22Rv1 (cell line): ENCODE measurements at regions not wholly inside any gene's neighbourhood (a gene's known extent, or its start where the extent isn't known, plus 50 kb on each side); places are given as distances from the start of the nearest gene placed in this dataset.

Experiments
- H3K27ac ChIP-seq: fragments of 450-650 bp; 2 replicates; pipeline ENCODE4 v1.5.1; 2017
- ZFX ChIP-seq: fragments of 450-650 bp; IDR thresholded peaks from 2 replicates; pipeline ENCODE4 v1.6.1; 2017; ENCODE audit warnings: antibody characterized with exemption, borderline replicate concordance
- TF ChIP-seq, protein P1 (sequence below): fragments of 450-650 bp; IDR thresholded peaks from 2 replicates; pipeline ENCODE4 v1.5.1; 2017; ENCODE audit warnings: mild to moderate bottlenecking

DNA sequence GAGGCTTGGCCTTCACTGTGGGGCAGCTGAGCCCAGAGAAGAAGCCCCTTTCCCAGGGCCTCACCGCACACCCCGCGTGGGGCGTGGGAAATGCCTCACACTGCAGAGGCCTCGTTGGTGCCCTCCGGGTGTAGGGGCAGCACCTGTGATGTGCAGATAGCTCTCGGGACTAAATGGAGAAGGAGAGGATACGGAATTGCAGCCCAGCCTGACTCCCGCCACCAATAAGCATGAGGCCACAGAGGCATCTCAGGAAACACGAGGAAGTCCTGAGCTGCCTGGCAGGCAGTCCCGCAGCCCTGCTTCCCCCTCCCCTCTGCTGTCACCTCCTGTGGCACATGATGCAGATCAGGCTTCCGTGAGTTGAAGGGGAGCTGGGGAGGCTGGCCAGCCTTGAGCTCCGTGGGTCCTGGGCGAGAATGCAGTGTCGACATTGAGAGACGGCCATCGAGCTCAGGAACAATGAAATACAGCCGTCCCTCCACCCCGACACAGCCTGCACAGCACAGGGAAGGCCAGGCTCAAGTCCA is 59.6 kb upstream of the PPP2R2D start:
- no peak overlapping the region for H3K27ac ChIP-seq
- TF ChIP-seq ZFX, result no peak
- TF ChIP-seq, protein P1, sequence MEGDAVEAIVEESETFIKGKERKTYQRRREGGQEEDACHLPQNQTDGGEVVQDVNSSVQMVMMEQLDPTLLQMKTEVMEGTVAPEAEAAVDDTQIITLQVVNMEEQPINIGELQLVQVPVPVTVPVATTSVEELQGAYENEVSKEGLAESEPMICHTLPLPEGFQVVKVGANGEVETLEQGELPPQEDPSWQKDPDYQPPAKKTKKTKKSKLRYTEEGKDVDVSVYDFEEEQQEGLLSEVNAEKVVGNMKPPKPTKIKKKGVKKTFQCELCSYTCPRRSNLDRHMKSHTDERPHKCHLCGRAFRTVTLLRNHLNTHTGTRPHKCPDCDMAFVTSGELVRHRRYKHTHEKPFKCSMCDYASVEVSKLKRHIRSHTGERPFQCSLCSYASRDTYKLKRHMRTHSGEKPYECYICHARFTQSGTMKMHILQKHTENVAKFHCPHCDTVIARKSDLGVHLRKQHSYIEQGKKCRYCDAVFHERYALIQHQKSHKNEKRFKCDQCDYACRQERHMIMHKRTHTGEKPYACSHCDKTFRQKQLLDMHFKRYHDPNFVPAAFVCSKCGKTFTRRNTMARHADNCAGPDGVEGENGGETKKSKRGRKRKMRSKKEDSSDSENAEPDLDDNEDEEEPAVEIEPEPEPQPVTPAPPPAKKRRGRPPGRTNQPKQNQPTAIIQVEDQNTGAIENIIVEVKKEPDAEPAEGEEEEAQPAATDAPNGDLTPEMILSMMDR, result no peak

DNA sequence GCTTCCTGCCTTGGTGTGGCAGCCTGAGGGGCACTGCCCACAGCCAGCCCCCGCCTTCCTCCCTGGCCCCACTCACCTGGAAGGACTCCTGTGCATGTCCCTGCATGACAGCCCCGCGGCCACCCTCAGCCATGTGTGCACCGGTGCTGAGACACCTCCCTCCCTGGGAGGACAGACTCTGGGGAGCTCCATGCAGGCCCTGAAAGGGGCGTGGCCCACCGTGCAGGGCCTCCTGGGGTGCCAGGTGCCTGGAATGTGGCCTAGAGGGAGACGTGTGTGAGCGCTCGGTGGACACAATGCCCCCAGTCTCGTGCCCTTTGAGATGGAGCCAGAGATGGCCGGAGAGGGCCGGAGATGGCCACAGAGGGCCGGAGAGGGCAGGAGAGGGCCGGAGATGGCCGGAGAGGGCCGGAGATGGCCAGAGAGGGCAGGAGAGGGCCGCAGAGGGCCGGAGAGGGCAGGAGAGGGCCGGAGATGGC is 59.1 kb upstream of the PPP2R2D start:
- TF ChIP-seq, protein P1, result no peak
- no peak for TF ChIP-seq ZFX
- H3K27ac ChIP-seq, result no peak overlapping the region

DNA sequence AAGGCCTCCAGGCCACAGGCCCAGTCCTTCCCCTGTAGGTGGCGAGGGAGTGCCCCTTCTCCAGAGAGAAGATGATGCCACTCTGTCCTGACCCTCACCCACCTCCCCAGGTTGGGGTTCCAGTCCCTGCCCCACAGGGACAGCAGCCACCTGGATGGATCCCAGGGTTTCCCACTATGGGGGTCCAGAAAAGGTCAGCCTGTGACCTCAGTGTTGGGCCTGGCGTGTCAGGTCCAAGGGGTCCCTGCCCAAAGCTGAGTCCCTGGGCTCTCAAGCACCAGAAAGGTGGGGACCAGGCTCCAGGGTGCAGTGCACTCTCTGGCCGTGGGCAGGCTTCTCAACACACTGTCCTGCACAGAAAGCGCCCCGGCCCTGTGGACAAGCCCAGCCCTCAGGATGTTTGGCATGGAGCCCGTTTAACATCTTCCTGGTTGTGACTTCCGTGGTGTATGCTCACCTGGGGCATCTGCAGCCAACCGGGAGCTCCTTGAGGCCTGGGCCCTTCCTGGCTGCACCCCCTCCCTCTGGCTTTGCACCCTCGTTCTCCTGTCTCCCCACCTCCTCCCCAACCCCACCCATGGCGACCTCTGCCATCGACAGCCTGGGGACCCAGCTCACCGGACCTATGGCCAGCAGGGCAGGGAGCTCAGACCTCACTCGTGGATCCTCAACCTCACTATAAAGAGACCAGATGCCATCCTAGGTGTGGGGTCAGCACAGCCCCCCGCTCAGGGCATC is 58.3 kb upstream of the PPP2R2D start:
- H3K27ac ChIP-seq, result no peak overlapping the region
- TF ChIP-seq ZFX, result no peak
- TF ChIP-seq, protein P1, result no peak

DNA sequence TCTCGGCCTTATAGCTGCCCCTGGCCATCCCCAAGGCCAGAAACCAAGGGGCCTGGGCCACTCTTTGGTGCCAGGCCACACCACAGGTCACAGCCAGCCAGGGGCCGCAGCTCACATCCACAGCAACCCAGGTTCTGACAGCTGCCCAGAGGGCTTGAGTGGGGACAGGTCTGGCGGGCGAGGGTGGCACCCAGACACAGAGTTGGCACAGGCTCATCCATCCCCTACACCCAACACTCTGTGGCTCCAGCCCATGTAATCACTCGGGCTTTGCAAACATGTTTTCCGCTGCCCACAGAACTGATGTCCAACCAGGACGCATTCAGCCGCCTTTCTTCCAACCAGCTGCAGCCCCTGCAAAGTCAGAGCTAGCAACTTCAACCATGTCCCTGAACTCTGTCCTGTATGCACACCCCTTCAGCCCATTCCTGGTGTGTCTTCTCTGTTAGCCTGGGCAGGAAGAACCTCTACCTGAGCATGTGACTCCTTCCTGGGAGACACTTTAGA is 57.7 kb upstream of the PPP2R2D start:
- H3K27ac ChIP-seq, result no peak overlapping the region
- no peak for TF ChIP-seq ZFX
- TF ChIP-seq, protein P1, result no peak

DNA sequence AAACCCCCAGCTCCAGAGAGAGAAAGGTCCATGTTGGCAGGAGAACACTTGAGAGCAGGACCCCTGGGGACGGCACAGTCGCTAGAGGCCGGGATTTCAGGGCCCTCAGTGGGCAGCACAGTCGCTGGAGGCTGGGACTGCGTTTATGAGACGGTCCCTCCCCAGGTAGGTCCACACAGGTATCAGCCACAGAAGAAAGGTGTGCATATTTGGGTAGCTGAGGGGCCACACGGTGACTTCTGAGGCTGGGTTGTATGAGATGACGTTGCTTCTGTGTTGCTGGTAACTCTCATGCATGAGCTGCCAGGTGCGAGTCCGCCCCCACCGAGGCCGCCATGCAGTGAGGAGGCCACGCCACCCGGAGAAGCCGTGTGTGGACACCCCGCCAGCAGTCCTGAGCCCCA is 56.9 kb upstream of the PPP2R2D start:
- H3K27ac ChIP-seq, result no peak overlapping the region
- no peak for TF ChIP-seq ZFX
- TF ChIP-seq, protein P1, result no peak

DNA sequence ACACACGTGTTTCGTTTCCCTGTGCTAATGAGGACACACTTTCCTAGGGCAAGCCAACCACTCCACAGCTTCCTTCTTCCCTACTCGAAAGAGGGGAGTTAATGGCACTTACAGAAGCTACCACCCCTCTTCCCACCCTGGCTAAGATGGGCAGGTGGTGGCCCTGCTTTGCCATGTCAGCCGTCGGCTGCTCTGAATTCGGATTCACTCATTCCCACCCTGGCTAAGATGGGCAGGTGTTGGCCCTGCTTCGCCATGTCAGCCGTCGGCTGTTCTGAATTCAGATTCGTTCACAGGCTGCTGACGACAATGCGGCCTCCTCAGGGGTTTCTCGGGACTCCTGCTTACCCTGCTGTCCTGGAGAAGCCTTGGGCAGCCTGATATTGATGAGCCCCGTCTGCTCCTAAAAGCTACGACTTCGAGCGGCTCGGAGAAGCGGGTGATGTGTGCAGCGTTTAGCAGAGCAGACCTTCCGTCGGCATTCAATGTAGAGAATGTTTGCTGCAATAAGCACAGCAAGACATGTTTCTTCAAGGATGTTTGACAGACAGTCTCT is 56.2 kb upstream of the PPP2R2D start:
- no peak for TF ChIP-seq ZFX
- TF ChIP-seq, protein P1, result no peak
- H3K27ac ChIP-seq, result no peak overlapping the region
